Activated T-cell treated with anti-CD3 and anti-CD28 coated beads, Interleukin-2, amount 50 U/mL, for 4 hours (primary cell): ENCODE measurements at regions not wholly inside any gene's neighbourhood (a gene's known extent, or its start where the extent isn't known, plus 50 kb on each side); places are given as distances from the start of the nearest gene placed in this dataset.

Experiments used
- ATAC-seq, 2 donors: fragments of 200-7000 bp; cut with Tn5 transposase; one replicate each; pipeline ENCODE4 v1.10.0; 2021
- DNase-seq: peaks from one replicate; pipeline ENCODE4 v3.0.0-alpha.2; 2020
- H3K27me3 Mint-ChIP-seq: one replicate; pipeline ENCODE4 v1.8.0; 2021; ENCODE audit warnings: low read depth, mixed read lengths
- H3K36me3 Mint-ChIP-seq: one replicate; pipeline ENCODE4 v1.8.0; 2022; ENCODE audit warnings: mixed read lengths; ENCODE audit not compliant: insufficient read depth
- H3K4me1 Mint-ChIP-seq: one replicate; pipeline ENCODE4 v1.8.0; 2021; ENCODE audit warnings: low read depth, mixed read lengths
- H3K4me3 Mint-ChIP-seq: one replicate; pipeline ENCODE4 v1.8.0; 2021; ENCODE audit warnings: mild to moderate bottlenecking, moderate library complexity, mixed read lengths
- H3K9me3 Mint-ChIP-seq: one replicate; pipeline ENCODE4 v1.8.0; 2021; ENCODE audit warnings: mixed read lengths

- Mint-ChIP-seq H3K4me1 (peaks cover 74% of the 10 kb centered on the region), H3K36me3 (no peaks in the 10 kb centered on the region), H3K27me3 (no peaks in the 10 kb centered on the region), H3K9me3 (no peaks in the 10 kb centered on the region), H3K4me3 (no peak overlapping the region)
- no peak for ATAC-seq
- DNase-seq: no peak
Observed at GRCh38 chr6:90403489-90404381, 107.1 kb upstream of the BACH2 start.

GRCh38 chr6:90402831-90403192 is 106.2 kb upstream of the BACH2 start:
- Mint-ChIP-seq H3K4me1 (peaks cover 84% of the 10 kb centered on the region), H3K27me3 (no peaks in the 10 kb centered on the region), H3K36me3 (no peaks in the 10 kb centered on the region), H3K4me3 (no peak overlapping the region), H3K9me3 (no peaks in the 10 kb centered on the region)
- ATAC-seq (no peak), DNase-seq (no peak)

- ATAC-seq (peak; percentile 29 to 34), DNase-seq (peak; percentile 34)
- peak overlapping the region; percentile 17 for H3K4me3 Mint-ChIP-seq
- H3K4me1 Mint-ChIP-seq: peaks cover 86% of the 10 kb centered on the region
- H3K27me3 Mint-ChIP-seq: no peaks in the 10 kb centered on the region
- no peaks in the 10 kb centered on the region for H3K36me3 Mint-ChIP-seq
- no peaks in the 10 kb centered on the region for H3K9me3 Mint-ChIP-seq
Observed at GRCh38 chr6:90401933-90402830, 105.5 kb upstream of the BACH2 start.

- peak overlapping the region; percentile 33 for H3K4me3 Mint-ChIP-seq
- H3K4me1 Mint-ChIP-seq: peaks cover 88% of the 10 kb centered on the region
- no peaks in the 10 kb centered on the region for H3K27me3 Mint-ChIP-seq
- H3K9me3 Mint-ChIP-seq: no peaks in the 10 kb centered on the region
- no peaks in the 10 kb centered on the region for H3K36me3 Mint-ChIP-seq
- no peak for DNase-seq
- no peak for ATAC-seq
Observed at GRCh38 chr6:90399970-90400369, 103.3 kb upstream of the BACH2 start.

GRCh38 chr6:90397929-90398674 is 101.5 kb upstream of the BACH2 start:
- Mint-ChIP-seq H3K27me3 (no peaks in the 10 kb centered on the region), H3K36me3 (no peaks in the 10 kb centered on the region), H3K4me3 (peak overlapping the region; percentile 46), H3K4me1 (peaks cover 85% of the 10 kb centered on the region), H3K9me3 (no peaks in the 10 kb centered on the region)
- ATAC-seq (peak; percentile 93), DNase-seq (peak; percentile 84)

- Mint-ChIP-seq H3K4me1 (peaks cover 79% of the 10 kb centered on the region), H3K27me3 (no peaks in the 10 kb centered on the region), H3K4me3 (peak overlapping the region; percentile 46), H3K36me3 (no peaks in the 10 kb centered on the region), H3K9me3 (no peaks in the 10 kb centered on the region)
- DNase-seq (no peak), ATAC-seq (no peak)
Observed at GRCh38 chr6:90397047-90397446, 100.4 kb upstream of the BACH2 start.

GRCh38 chr6:90393232-90393884 is 96.7 kb upstream of the BACH2 start:
- no peaks in the 10 kb centered on the region for H3K36me3 Mint-ChIP-seq
- ATAC-seq (peak; percentile 17 to 24), DNase-seq (peak; percentile 73)
- H3K27me3 Mint-ChIP-seq: no peaks in the 10 kb centered on the region
- no peak overlapping the region for H3K4me3 Mint-ChIP-seq
- no peaks in the 10 kb centered on the region for H3K9me3 Mint-ChIP-seq
- peaks cover 54% of the 10 kb centered on the region for H3K4me1 Mint-ChIP-seq

- no peak overlapping the region for H3K4me3 Mint-ChIP-seq
- H3K9me3 Mint-ChIP-seq: no peaks in the 10 kb centered on the region
- no peaks in the 10 kb centered on the region for H3K27me3 Mint-ChIP-seq
- H3K36me3 Mint-ChIP-seq: no peaks in the 10 kb centered on the region
- peaks cover 37% of the 10 kb centered on the region for H3K4me1 Mint-ChIP-seq
- DNase-seq (no peak), ATAC-seq (no peak)
Observed at GRCh38 chr6:90390379-90390778, 93.7 kb upstream of the BACH2 start.

GRCh38 chr6:90388395-90388794 is 91.8 kb upstream of the BACH2 start:
- DNase-seq (no peak), ATAC-seq (peak; percentile 43 to 68)
- Mint-ChIP-seq H3K4me3 (no peak overlapping the region), H3K36me3 (no peaks in the 10 kb centered on the region), H3K27me3 (no peaks in the 10 kb centered on the region), H3K4me1 (peaks cover 43% of the 10 kb centered on the region), H3K9me3 (no peaks in the 10 kb centered on the region)

GRCh38 chr6:90387826-90388225 is 91.2 kb upstream of the BACH2 start:
- H3K4me3 Mint-ChIP-seq: no peak overlapping the region
- no peaks in the 10 kb centered on the region for H3K9me3 Mint-ChIP-seq
- no peaks in the 10 kb centered on the region for H3K27me3 Mint-ChIP-seq
- DNase-seq (no peak), ATAC-seq (no peak)
- H3K4me1 Mint-ChIP-seq: peaks cover 43% of the 10 kb centered on the region
- H3K36me3 Mint-ChIP-seq: no peaks in the 10 kb centered on the region

GRCh38 chr6:90387383-90387775 is 90.7 kb upstream of the BACH2 start:
- H3K4me1 Mint-ChIP-seq: peaks cover 47% of the 10 kb centered on the region
- H3K9me3 Mint-ChIP-seq: no peaks in the 10 kb centered on the region
- DNase-seq (no peak), ATAC-seq (no peak)
- no peak overlapping the region for H3K4me3 Mint-ChIP-seq
- no peaks in the 10 kb centered on the region for H3K27me3 Mint-ChIP-seq
- H3K36me3 Mint-ChIP-seq: no peaks in the 10 kb centered on the region

GRCh38 chr6:90386399-90387382 is 90.0 kb upstream of the BACH2 start:
- ATAC-seq: no peak
- no peaks in the 10 kb centered on the region for H3K36me3 Mint-ChIP-seq
- H3K4me1 Mint-ChIP-seq: peaks cover 52% of the 10 kb centered on the region

GRCh38 chr6:90385759-90386313 is 89.2 kb upstream of the BACH2 start:
- H3K4me3 Mint-ChIP-seq: no peak overlapping the region
- DNase-seq (no peak), ATAC-seq (no peak)
- peaks cover 53% of the 10 kb centered on the region for H3K4me1 Mint-ChIP-seq
- H3K9me3 Mint-ChIP-seq: no peaks in the 10 kb centered on the region
- H3K36me3 Mint-ChIP-seq: no peaks in the 10 kb centered on the region
- peaks cover 2% of the 10 kb centered on the region for H3K27me3 Mint-ChIP-seq

More at GRCh38 chr6:90386399-90387382, 90.0 kb upstream of the BACH2 start:
- Mint-ChIP-seq H3K9me3 (no peaks in the 10 kb centered on the region), H3K4me3 (no peak overlapping the region), H3K27me3 (no peaks in the 10 kb centered on the region)
- no peak for DNase-seq
